SU-DHL-6 (cell line): ENCODE measurements at regions not wholly inside any gene's neighbourhood (a gene's known extent, or its start where the extent isn't known, plus 50 kb on each side); places are given as distances from the start of the nearest gene placed in this dataset.

Source experiments
- H2AFZ ChIP-seq: fragments of 200-600 bp; sonication (generic); 2 replicates; pipeline ENCODE4 v1.6.1; 2014; ENCODE audit warnings: low read depth, mild to moderate bottlenecking, moderate library complexity, mixed read lengths, antibody characterized with exemption, low read length; ENCODE audit not compliant: severe bottlenecking
- H3F3A ChIP-seq: fragments of 200-600 bp; shearing (Covaris generic); 2 replicates; pipeline ENCODE4 v1.6.0; 2016; ENCODE audit warnings: antibody characterized with exemption, mild to moderate bottlenecking; ENCODE audit not compliant: insufficient read depth
- H3K27ac ChIP-seq: fragments of 200-600 bp; sonication (generic); 2 replicates; pipeline ENCODE4 v1.5.1; 2016; ENCODE audit warnings: low read depth, mild to moderate bottlenecking, low read length, moderate library complexity, mixed read lengths
- H3K27me3 ChIP-seq: fragments of 200-600 bp; sonication (generic), shearing (Covaris generic); 2 replicates; pipeline ENCODE4 v1.6.0; 2014; ENCODE audit warnings: mild to moderate bottlenecking, low read length
- H3K36me3 ChIP-seq: fragments of 200-600 bp; sonication (generic); 2 replicates; pipeline ENCODE4 v1.6.1; 2014; ENCODE audit warnings: mild to moderate bottlenecking, low read length, mixed read lengths
- H3K4me2 ChIP-seq: fragments of 300-600, 200-600 bp; shearing (Covaris generic), sonication (generic); 2 replicates; pipeline ENCODE4 v1.6.0; 2014; ENCODE audit warnings: low read length, low read depth, mild to moderate bottlenecking; ENCODE audit not compliant: poor library complexity, severe bottlenecking
- H3K4me3 ChIP-seq: fragments of 200-600 bp; sonication (generic); 2 replicates; pipeline ENCODE4 v1.5.1; 2014; ENCODE audit warnings: antibody characterized with exemption, low read length, mild to moderate bottlenecking, mixed read lengths; ENCODE audit not compliant: insufficient read depth, poor library complexity, severe bottlenecking
- H3K79me2 ChIP-seq: fragments of 200-600 bp; sonication (generic); 2 replicates; pipeline ENCODE4 v1.6.1; 2014; ENCODE audit warnings: mild to moderate bottlenecking, low read length, moderate library complexity; ENCODE audit not compliant: insufficient read depth
- H3K9ac ChIP-seq: fragments of 200-600 bp; sonication (generic); 2 replicates; pipeline ENCODE4 v1.7.0; 2014; ENCODE audit warnings: mild to moderate bottlenecking, low read length
- H3K9me2 ChIP-seq: fragments of 200-600 bp; sonication (generic); replicated peaks from 2 replicates; pipeline ENCODE4 v1.6.1; 2014; ENCODE audit warnings: low read length; ENCODE audit not compliant: insufficient read depth
- H3K9me3 ChIP-seq: fragments of 200-600 bp; sonication (generic); 2 replicates; pipeline ENCODE4 v1.6.1; 2014; ENCODE audit warnings: low read length, mixed read lengths; ENCODE audit not compliant: insufficient read depth
- H4K20me1 ChIP-seq: fragments of 200-600 bp; sonication (generic); 2 replicates; pipeline ENCODE4 v1.6.1; 2014; ENCODE audit warnings: low read depth, mild to moderate bottlenecking, antibody characterized with exemption, low read length, moderate library complexity, mixed read lengths
- CTCF ChIP-seq: fragments of 200-600 bp; sonication (generic); IDR thresholded peaks from one replicate; pipeline ENCODE4 v1.5.1; 2017; ENCODE audit warnings: antibody characterized with exemption, mild to moderate bottlenecking, low read length, moderate library complexity; ENCODE audit not compliant: insufficient read depth, poor library complexity, severe bottlenecking
- EZH2phosphoT487 ChIP-seq: fragments of 200-600 bp; sonication (generic), shearing (Covaris generic); conservative IDR thresholded peaks from 2 replicates; pipeline ENCODE4 v1.6.1; 2018; ENCODE audit warnings: mild to moderate bottlenecking, antibody characterized with exemption, low read length, moderate library complexity, mixed read lengths

- H3K9me2 ChIP-seq, result no peaks in the 10 kb centered on the region
- H3K27ac ChIP-seq, result no peak overlapping the region
- no peaks in the 10 kb centered on the region for H4K20me1 ChIP-seq
- no peaks in the 10 kb centered on the region for H3F3A ChIP-seq
- no peak overlapping the region for H3K4me3 ChIP-seq
- H3K9me3 ChIP-seq, result no peaks in the 10 kb centered on the region
- H3K79me2 ChIP-seq, result no peaks in the 10 kb centered on the region
- H3K27me3 ChIP-seq, result no peaks in the 10 kb centered on the region
- TF ChIP-seq CTCF, result no peak
- TF ChIP-seq EZH2phosphoT487, result no peak
- H3K36me3 ChIP-seq, result no peaks in the 10 kb centered on the region
- H3K4me2 ChIP-seq, result no peak overlapping the region
- no peak overlapping the region for H2AFZ ChIP-seq
- no peak overlapping the region for H3K9ac ChIP-seq
Observed at GRCh38 chr2:239791526-239792404, 233.4 kb downstream of the NDUFA10 start.

GRCh38 chr2:239790721-239791120 is 234.4 kb downstream of the NDUFA10 start:
- Histone ChIP-seq H3K79me2 (no peaks in the 10 kb centered on the region), H3F3A (no peaks in the 10 kb centered on the region), H3K9ac (no peak overlapping the region), H3K27ac (no peak overlapping the region), H2AFZ (no peak overlapping the region), H3K36me3 (no peaks in the 10 kb centered on the region), H3K9me3 (no peaks in the 10 kb centered on the region), H3K4me2 (no peak overlapping the region), H3K9me2 (no peaks in the 10 kb centered on the region), H4K20me1 (no peaks in the 10 kb centered on the region), H3K27me3 (no peaks in the 10 kb centered on the region), H3K4me3 (no peak overlapping the region)
- TF ChIP-seq CTCF (no peak), EZH2phosphoT487 (no peak)

GRCh38 chr2:239790313-239790712 is 234.8 kb downstream of the NDUFA10 start:
- no peak overlapping the region for H3K27ac ChIP-seq
- no peak for TF ChIP-seq EZH2phosphoT487
- no peak for TF ChIP-seq CTCF

More at GRCh38 chr2:239790313-239790712, 234.8 kb downstream of the NDUFA10 start:
- H3K9ac ChIP-seq, result no peak overlapping the region
- H3K9me3 ChIP-seq, result no peaks in the 10 kb centered on the region
- no peaks in the 10 kb centered on the region for H3K36me3 ChIP-seq
- H3K4me2 ChIP-seq, result no peak overlapping the region
- no peak overlapping the region for H3K4me3 ChIP-seq
- no peaks in the 10 kb centered on the region for H3F3A ChIP-seq
- no peaks in the 10 kb centered on the region for H4K20me1 ChIP-seq
- H2AFZ ChIP-seq, result no peak overlapping the region
- H3K27me3 ChIP-seq, result no peaks in the 10 kb centered on the region
- no peaks in the 10 kb centered on the region for H3K9me2 ChIP-seq
- no peaks in the 10 kb centered on the region for H3K79me2 ChIP-seq
